ENCODE measurements at regions not wholly inside any gene's neighbourhood (a gene's known extent, or its start where the extent isn't known, plus 50 kb on each side); places are given as distances from the start of the nearest gene placed in this dataset.

DNA sequence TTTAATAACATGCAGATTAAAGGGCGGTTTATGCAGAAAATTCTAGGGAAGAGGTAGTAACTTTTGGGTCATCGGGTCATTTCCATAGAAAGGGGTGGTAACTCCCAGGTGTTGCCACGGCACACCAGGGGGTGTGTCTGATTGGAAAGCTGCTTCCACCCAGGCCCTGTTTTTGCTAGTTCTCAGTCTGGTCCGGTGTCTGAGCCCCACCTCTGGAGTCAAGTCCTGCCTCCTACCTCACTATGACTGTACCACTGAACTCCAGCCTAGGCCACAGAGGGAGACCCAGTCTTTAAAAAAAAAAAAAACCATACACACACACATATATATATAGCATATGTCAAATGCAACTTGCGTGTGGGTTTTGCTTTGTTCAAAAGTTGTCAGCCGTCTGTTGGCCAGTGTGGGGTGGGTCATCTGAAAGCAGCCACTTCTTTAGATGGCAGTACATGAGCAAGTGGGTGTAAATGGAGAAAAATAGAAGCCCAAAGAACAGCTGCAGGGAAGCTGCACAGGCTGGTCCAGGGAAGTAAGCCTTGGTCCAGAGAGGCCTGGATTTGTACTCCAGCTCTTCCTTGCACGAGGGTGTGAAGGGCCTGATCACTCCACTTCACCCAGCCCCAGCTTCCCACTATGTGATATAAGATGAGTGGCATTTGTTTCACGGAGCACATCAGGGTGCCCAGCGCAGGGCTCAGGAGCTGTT is 110.7 kb upstream of the SPRY4 start:
- TF ChIP-seq, protein P1, sequence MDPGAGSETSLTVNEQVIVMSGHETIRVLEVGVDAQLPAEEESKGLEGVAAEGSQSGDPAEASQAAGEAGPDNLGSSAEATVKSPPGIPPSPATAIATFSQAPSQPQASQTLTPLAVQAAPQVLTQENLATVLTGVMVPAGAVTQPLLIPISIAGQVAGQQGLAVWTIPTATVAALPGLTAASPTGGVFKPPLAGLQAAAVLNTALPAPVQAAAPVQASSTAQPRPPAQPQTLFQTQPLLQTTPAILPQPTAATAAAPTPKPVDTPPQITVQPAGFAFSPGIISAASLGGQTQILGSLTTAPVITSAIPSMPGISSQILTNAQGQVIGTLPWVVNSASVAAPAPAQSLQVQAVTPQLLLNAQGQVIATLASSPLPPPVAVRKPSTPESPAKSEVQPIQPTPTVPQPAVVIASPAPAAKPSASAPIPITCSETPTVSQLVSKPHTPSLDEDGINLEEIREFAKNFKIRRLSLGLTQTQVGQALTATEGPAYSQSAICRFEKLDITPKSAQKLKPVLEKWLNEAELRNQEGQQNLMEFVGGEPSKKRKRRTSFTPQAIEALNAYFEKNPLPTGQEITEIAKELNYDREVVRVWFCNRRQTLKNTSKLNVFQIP (CRISPR knock-in tag; IDR thresholded peaks at IDR 0.05; ENCODE audit: borderline replicate concordance, low read depth), result no peak
- TF ChIP-seq, protein P2, sequence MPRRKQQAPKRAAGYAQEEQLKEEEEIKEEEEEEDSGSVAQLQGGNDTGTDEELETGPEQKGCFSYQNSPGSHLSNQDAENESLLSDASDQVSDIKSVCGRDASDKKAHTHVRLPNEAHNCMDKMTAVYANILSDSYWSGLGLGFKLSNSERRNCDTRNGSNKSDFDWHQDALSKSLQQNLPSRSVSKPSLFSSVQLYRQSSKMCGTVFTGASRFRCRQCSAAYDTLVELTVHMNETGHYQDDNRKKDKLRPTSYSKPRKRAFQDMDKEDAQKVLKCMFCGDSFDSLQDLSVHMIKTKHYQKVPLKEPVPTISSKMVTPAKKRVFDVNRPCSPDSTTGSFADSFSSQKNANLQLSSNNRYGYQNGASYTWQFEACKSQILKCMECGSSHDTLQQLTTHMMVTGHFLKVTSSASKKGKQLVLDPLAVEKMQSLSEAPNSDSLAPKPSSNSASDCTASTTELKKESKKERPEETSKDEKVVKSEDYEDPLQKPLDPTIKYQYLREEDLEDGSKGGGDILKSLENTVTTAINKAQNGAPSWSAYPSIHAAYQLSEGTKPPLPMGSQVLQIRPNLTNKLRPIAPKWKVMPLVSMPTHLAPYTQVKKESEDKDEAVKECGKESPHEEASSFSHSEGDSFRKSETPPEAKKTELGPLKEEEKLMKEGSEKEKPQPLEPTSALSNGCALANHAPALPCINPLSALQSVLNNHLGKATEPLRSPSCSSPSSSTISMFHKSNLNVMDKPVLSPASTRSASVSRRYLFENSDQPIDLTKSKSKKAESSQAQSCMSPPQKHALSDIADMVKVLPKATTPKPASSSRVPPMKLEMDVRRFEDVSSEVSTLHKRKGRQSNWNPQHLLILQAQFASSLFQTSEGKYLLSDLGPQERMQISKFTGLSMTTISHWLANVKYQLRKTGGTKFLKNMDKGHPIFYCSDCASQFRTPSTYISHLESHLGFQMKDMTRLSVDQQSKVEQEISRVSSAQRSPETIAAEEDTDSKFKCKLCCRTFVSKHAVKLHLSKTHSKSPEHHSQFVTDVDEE (CRISPR knock-in tag; IDR thresholded peaks at IDR 0.05), result no peak
- TF ChIP-seq OSR1 (CRISPR knock-in tag; IDR thresholded peaks at IDR 0.05), result no peak
- TF ChIP-seq ZNF70 (CRISPR knock-in tag; IDR thresholded peaks at IDR 0.05), result no peak
- TF ChIP-seq, protein P3, sequence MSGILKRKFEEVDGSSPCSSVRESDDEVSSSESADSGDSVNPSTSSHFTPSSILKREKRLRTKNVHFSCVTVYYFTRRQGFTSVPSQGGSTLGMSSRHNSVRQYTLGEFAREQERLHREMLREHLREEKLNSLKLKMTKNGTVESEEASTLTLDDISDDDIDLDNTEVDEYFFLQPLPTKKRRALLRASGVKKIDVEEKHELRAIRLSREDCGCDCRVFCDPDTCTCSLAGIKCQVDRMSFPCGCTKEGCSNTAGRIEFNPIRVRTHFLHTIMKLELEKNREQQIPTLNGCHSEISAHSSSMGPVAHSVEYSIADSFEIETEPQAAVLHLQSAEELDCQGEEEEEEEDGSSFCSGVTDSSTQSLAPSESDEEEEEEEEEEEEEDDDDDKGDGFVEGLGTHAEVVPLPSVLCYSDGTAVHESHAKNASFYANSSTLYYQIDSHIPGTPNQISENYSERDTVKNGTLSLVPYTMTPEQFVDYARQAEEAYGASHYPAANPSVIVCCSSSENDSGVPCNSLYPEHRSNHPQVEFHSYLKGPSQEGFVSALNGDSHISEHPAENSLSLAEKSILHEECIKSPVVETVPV (CRISPR knock-in tag; IDR thresholded peaks at IDR 0.05), result no peak
- TF ChIP-seq TCF4 (CRISPR knock-in tag; IDR thresholded peaks at IDR 0.05; ENCODE audit: borderline replicate concordance), result no peak
- TF ChIP-seq TOX (CRISPR knock-in tag; IDR thresholded peaks at IDR 0.05; ENCODE audit: borderline replicate concordance), result no peak
- TF ChIP-seq ZFP3 (CRISPR knock-in tag; IDR thresholded peaks at IDR 0.05), result no peak
- TF ChIP-seq ZFP30 (CRISPR knock-in tag; IDR thresholded peaks at IDR 0.05), result no peak
- no peak for TF ChIP-seq SNAI2 (CRISPR knock-in tag; IDR thresholded peaks at IDR 0.05)
- TF ChIP-seq, protein P4, sequence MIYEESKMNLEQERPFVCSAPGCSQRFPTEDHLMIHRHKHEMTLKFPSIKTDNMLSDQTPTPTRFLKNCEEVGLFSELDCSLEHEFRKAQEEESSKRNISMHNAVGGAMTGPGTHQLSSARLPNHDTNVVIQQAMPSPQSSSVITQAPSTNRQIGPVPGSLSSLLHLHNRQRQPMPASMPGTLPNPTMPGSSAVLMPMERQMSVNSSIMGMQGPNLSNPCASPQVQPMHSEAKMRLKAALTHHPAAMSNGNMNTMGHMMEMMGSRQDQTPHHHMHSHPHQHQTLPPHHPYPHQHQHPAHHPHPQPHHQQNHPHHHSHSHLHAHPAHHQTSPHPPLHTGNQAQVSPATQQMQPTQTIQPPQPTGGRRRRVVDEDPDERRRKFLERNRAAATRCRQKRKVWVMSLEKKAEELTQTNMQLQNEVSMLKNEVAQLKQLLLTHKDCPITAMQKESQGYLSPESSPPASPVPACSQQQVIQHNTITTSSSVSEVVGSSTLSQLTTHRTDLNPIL (CRISPR knock-in tag; IDR thresholded peaks at IDR 0.05; ENCODE audit: low read depth), result no peak
- TF ChIP-seq, protein P5, sequence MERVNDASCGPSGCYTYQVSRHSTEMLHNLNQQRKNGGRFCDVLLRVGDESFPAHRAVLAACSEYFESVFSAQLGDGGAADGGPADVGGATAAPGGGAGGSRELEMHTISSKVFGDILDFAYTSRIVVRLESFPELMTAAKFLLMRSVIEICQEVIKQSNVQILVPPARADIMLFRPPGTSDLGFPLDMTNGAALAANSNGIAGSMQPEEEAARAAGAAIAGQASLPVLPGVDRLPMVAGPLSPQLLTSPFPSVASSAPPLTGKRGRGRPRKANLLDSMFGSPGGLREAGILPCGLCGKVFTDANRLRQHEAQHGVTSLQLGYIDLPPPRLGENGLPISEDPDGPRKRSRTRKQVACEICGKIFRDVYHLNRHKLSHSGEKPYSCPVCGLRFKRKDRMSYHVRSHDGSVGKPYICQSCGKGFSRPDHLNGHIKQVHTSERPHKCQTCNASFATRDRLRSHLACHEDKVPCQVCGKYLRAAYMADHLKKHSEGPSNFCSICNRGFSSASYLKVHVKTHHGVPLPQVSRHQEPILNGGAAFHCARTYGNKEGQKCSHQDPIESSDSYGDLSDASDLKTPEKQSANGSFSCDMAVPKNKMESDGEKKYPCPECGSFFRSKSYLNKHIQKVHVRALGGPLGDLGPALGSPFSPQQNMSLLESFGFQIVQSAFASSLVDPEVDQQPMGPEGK (CRISPR knock-in tag; IDR thresholded peaks at IDR 0.05; ENCODE audit: borderline replicate concordance), result no peak
- no peak for TF ChIP-seq CSDC2 (CRISPR knock-in tag; IDR thresholded peaks at IDR 0.05)

Measured in SK-N-SH treated with all-trans-retinoic acid at 6 μM for 48 hours (cell line).